ENCODE measurements at regions not wholly inside any gene's neighbourhood (a gene's known extent, or its start where the extent isn't known, plus 50 kb on each side); places are given as distances from the start of the nearest gene placed in this dataset.

DNA sequence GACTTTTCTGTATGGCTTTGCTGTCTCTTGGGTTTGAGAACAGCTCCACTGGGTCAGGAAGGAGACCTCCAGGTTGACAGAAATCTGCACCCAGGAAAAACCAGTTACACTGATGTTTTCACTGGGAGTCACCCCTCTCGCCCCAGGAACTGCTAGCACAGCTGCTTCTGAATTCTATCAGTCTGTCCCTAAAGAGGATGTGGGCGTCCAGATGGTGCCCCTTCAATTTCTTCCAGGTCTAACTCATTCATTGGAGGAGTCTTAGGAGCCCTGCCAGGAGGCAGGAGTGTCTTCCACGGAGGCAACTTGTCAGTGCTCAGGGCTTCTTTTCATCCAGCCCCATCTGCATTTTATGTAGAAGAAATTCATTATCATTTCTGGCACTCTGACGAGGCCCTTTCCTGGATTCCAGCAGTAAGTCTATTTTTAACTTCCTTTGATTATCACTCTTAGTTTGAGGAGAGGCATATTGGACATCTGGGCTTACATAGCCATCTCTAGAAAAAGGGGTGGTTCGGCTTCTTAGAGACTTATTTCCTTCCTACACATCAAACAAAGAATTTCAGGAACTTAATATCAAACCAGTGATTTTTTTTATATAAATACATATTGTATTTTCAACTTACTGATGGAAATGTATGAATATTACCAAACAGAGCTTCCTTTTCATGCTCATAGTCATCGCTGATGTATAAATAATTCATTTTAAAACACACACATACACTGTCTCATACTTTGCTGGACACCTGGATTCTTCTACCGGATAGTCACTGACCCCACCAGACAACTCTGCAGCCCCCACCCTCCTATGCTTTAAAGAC is 148.8 kb downstream of the IRX2 start:
- H2AK5ac ChIP-seq (ENCODE audit: low read depth, low read length), result no peak overlapping the region
- H3K4me2 ChIP-seq (ENCODE audit: insufficient read depth in 1 of 2, low read depth in 2 of 2, low read length in 2 of 2), result no peak overlapping the region
- TF ChIP-seq PHF8 (conservative IDR thresholded peaks at IDR 0.05; ENCODE audit: low read depth, low read length) (no peak), RBBP5 (IDR thresholded peaks at IDR 0.05; ENCODE audit: borderline replicate concordance, low read depth, low read length) (no peak), TEAD4 (IDR thresholded peaks at IDR 0.05; ENCODE audit: low read depth, low read length) (no peak), RXRA (IDR thresholded peaks at IDR 0.05; ENCODE audit: insufficient read depth, low read depth, low read length) (no peak), SP1 (IDR thresholded peaks at IDR 0.05; ENCODE audit: low read depth, low read length) (no peak)
- H2BK120ac ChIP-seq (replicated peaks; ENCODE audit: low read depth, low read length), result no peak overlapping the region
- H3K4me3 ChIP-seq (ENCODE audit: extremely low read depth in 1 of 4, insufficient read depth in 2 of 4, low read depth in 3 of 4, low read length in 4 of 4), result no peak overlapping the region
- H3K18ac ChIP-seq (ENCODE audit: extremely low read depth, low read length), result no peak overlapping the region
- H3K27ac ChIP-seq (ENCODE audit: low read depth, low read length), result no peak overlapping the region
- H3K79me2 ChIP-seq (ENCODE audit: control insufficient read depth in 1 of 2, insufficient read depth in 2 of 2, low read length in 2 of 2), result no peaks in the 10 kb centered on the region
- 86% methylated on average over 7 of the region's 7 CpGs; no CpG with 5 or more reads in 1 of the 2 experiments for WGBS, 2 experiments (ENCODE audit: extremely low coverage in 1 of 2, insufficient coverage in 1 of 2, insufficient read length in 1 of 2, insufficient replicate concordance in 2 of 2, low coverage in 1 of 2, low lambda C conversion rate in 2 of 2, missing lambda C conversion rate in 1 of 2)
- H4K8ac ChIP-seq (ENCODE audit: extremely low read depth, insufficient read depth, low read length), result no peak overlapping the region
- CTCF ChIA-PET (ENCODE audit: partially characterized antibody), result no interaction called here
- no peaks in the 10 kb centered on the region for H3K79me1 ChIP-seq (ENCODE audit: low read depth, low read length)
- H2BK5ac ChIP-seq (ENCODE audit: low read depth, low read length), result no peak overlapping the region
- H2AFZ ChIP-seq (ENCODE audit: low read length), result no peak overlapping the region
- H3K4ac ChIP-seq (replicated peaks; ENCODE audit: insufficient read length, low read depth, low read length), result no peak overlapping the region
- H3K36me3 ChIP-seq (ENCODE audit: control insufficient read depth in 2 of 4, insufficient read depth in 4 of 4, low read length in 3 of 4), result no peaks in the 10 kb centered on the region
- no peak overlapping the region for H2BK15ac ChIP-seq (ENCODE audit: low read length)
- H2BK20ac ChIP-seq (ENCODE audit: low read length), result no peak overlapping the region
- H3K23ac ChIP-seq (ENCODE audit: insufficient read length), result no peak overlapping the region
- no peak overlapping the region for H2BK12ac ChIP-seq (ENCODE audit: low read depth, low read length)
- no peak overlapping the region for H3K14ac ChIP-seq (ENCODE audit: insufficient read length)
- POLR2A ChIA-PET (ENCODE audit: partially characterized antibody), result no interaction called here
- no peak overlapping the region for H3K9ac ChIP-seq (replicated peaks in 1 of 4; ENCODE audit: extremely low read depth in 1 of 4, low read depth in 3 of 4, low read length in 3 of 4)
- H3K23me2 ChIP-seq (ENCODE audit: low read depth, low read length), result no peaks in the 10 kb centered on the region
- DNase-seq (ENCODE audit: low read depth in 1 of 2, low spot score in 2 of 2), result no peak
- H3K4me1 ChIP-seq (replicated peaks in 1 of 4; ENCODE audit: control insufficient read depth in 3 of 4, insufficient read depth in 4 of 4, low read length in 3 of 4), result no peaks in the 10 kb centered on the region
- H3K56ac ChIP-seq (replicated peaks; ENCODE audit: insufficient read length, low read depth, low read length), result no peak overlapping the region
- H4K20me1 ChIP-seq (replicated peaks in 1 of 2; ENCODE audit: control insufficient read depth in 1 of 2, insufficient read depth in 2 of 2, low read length in 2 of 2), result no peaks in the 10 kb centered on the region
- H3K9me3 ChIP-seq (ENCODE audit: insufficient read depth in 2 of 2, low read depth in 1 of 2, low read length in 1 of 2), result no peaks in the 10 kb centered on the region
- FAIRE-seq, result no peak
- H3K27me3 ChIP-seq (replicated peaks in 1 of 4; ENCODE audit: control insufficient read depth in 3 of 4, extremely low read depth in 1 of 4, insufficient read depth in 3 of 4, low read length in 3 of 4), result no peaks in the 10 kb centered on the region
- H4K91ac ChIP-seq (replicated peaks; ENCODE audit: insufficient read length, low read length), result no peak overlapping the region
- no peak overlapping the region for H4K5ac ChIP-seq (ENCODE audit: insufficient read length, low read depth, low read length)

Measured in H1 (cell line).